Amniotic stem cell (primary cell): ENCODE measurements at regions not wholly inside any gene's neighbourhood (a gene's known extent, or its start where the extent isn't known, plus 50 kb on each side); places are given as distances from the start of the nearest gene placed in this dataset.

Experiments used
- DNase-seq: peaks from one replicate; lab custom pipeline; 2025; lab: John Stamatoyannopoulos, UW

DNA sequence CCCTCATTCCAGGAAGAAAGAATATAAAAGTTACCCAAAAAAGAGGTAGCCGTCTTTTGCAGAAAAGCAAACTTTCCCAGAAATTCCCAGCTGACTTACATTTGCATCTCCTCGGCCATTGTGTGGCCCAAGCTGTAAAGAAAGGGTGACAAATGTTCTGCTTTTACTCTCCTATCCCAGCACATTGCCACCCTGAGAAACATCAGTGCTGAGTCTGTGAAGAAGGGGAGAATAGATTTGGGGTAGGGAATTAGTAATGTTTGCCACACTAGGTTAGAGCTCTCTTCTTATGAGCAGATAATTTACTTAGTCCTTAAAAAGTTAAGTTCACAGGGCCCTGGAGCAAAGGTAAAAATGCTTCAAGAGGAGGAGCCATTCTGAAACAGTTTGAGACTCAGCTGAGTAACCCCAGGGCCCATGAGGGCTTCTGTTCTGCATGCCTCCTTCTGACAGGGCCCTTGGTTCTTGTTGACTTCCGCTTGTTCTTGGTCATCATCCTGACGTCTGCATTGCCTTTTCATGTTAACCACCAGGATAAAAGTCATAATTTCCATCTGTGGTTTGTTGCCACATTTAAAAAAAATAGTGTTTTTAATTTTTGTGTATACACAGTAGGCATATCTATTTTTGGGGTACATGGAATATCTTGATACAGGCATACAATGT is 550.7 kb downstream of the RNF144A start:
- DNase-seq, result no peak

DNA sequence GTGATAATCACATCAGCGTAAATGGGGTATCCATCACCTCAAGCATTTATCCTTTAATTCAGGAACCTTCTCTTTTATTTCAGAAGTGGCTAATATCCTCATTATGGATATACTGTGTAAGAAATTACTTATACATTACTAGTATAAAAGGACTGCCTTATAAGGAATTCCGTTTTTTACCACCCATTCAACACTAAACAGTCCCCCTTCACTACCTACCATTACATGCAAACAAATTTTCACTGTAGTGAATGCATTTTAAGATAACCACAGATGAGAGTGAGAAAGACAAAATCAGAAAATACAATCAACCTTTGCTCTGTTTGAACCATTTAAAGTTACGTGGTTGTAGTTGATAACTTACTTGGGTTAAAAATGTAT is 551.2 kb downstream of the RNF144A start:
- DNase-seq, result no peak

DNA sequence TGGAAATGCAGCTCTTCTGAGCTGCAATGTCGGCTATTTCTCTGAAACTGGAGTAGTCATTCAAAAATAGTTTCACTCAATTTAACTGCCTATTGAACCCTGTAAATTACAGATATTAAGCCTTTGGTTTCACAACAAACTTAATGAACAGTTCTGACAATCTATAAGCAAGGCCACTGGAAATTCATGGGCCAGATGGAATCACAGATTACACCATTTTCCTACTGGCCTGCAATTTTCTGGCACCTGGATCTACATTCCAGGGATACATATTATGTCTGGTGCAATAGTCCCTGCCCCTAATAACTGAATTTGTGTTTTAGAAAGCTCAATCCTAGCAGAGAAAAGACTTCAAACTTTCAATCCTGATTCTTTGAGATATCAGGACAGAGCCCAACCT is 551.7 kb downstream of the RNF144A start:
- DNase-seq, result no peak

DNA sequence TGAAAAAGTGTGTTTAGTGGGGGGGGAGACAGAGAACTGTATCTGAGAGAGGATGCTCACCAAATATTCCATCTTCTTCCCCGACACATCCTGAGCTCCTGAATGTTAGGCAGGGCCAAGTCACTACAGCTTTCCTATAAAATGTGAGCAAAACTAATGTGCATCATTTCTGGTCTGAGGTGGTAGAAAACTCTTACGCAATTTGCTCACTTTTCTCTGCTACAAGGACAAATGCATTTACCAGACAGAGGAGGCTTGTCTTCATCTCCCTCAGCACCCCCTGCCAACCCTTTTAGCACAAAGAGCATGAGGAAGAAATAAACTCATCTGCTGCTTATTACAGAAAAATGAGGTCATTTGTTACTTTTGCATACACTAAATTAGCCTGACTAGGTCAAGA is 554.0 kb downstream of the RNF144A start:
- no peak for DNase-seq

DNA sequence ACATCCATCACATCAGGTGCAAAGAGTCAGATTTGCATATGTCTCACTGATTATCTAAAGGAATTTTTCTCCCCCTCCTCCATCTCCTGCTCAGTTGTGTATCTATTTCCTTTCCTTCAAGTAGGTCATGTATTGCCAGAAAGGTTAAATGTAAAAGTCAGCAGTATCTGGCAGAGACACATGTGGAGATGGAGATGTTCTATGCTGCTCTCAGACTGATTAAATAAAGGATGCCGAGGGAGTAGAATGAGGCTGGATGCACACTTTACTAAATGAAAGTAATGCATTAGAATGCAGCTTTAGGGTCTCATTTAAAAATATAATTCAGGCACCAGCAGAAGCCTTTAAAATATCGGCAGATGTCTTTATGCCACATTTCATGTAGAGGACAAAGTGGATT is 555.3 kb downstream of the RNF144A start:
- DNase-seq, result no peak

DNA sequence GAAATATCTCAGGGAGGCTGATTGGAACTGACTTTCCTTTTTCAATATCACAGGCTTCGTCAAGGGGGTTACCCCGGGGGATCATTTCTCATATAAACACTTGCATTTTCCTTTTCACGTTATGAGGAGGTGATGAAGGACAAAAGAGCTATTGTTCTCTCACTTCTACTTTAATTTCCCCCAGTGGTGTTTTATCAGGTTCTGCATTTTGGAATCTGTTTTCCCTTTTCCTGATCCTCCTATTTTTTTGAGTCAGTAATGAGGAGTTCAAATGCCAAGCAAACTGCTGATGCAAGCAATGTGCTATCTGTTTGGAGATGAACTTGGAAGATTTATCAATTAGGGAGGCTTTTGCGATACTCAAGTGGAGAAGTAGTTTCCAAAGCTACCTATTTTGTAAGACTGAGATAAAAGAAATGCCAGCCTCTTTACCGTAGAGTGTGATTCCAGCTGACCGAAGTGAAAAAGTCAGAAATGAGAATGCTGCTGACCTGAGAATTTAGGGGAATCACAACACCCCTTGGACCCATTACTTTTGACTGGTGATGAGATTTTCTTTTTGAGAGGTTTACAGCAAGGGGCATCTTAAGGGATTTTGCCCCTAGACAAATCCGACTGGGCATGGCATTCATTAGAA is 556.0 kb downstream of the RNF144A start:
- no peak for DNase-seq

DNA sequence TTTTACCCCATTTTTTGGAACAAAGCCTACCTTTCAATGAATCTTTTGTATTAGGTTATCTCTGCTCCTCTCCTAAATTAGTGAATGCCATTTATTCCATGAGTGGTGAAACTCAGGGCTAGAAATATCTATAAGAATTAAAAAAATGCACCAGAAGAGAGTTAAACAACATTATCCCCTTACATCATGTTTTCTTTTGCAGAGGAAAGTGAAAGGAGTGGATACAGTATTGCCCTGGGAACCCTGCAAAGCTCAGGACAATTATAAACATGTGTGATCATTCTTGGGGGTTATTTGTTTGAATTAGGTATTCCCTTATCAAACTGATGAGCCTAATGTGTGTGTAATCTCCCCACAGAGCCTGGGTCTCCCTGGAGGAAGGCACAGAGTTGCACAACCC is 559.2 kb downstream of the RNF144A start:
- no peak for DNase-seq

DNA sequence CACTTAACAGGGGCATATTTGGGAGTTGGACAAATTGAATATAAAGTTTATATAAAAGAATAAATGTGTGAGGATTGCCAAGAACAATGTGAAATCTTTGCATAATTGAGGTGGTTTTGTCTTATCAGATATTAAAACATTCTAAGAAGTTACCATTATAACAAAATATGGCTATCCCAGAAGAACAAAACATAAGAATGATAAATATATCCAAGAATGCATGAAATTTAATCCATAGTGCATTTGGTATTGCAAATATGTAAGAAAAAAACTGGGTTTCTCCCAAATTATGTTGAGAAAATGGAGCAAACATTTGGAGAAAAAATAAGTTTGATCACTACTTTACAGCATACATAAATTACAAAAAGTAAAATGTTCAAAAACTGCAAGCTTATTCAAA is 562.4 kb downstream of the RNF144A start:
- no peak for DNase-seq

DNA sequence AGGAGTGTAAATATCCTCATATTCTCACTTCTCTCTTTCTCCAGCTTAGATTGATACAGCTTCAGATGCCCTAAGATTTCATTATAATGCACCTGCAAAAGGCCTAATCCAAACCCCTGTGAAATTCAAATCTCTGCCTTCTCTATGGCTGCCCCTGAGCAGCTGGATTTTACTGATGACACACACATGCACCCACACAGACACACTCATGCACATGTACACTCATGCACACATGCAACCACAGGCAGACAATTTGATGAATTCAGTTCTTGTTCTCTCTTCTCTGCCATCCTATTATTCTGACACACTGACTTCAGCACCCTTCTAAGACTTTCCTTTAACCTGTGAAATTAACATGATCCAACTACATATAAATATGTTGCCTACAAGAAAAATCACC is 563.2 kb downstream of the RNF144A start:
- no peak for DNase-seq

DNA sequence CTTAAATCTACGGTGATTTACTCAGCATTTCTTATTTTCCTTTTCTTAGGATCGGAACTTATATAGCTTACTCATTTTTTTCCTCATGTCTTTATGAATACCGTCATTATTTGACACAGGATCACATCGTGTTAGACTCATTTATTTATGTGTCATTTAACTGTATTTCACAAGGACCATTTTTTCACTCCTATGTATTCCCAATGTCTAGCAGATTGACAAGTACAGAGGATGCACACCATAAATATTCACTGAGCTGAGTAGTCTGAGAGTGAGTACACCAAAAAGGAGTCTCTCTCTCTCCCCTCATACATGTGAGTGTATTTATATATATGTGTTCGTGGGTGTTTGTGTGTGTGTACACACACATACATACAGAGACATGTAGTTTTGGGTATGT is 573.5 kb downstream of the RNF144A start:
- no peak for DNase-seq

DNA sequence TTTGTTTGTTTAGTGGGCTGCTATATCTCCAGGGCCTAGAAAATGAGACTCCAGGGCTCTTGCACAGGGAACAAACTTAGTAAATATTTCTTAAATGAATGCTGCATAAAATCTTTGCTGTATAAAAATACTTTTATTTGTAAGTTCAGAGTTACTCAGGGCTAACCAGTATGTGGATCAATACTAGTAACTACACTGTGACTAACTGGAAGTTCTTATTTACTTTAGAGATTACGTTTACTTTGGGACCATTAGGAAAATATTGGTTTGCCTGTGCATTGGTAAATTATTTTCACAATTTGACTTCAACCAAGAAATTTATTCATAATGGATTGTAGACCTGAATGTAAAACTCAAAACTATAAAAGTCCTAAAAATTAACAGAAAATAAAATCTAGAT is 575.5 kb downstream of the RNF144A start:
- no peak for DNase-seq

DNA sequence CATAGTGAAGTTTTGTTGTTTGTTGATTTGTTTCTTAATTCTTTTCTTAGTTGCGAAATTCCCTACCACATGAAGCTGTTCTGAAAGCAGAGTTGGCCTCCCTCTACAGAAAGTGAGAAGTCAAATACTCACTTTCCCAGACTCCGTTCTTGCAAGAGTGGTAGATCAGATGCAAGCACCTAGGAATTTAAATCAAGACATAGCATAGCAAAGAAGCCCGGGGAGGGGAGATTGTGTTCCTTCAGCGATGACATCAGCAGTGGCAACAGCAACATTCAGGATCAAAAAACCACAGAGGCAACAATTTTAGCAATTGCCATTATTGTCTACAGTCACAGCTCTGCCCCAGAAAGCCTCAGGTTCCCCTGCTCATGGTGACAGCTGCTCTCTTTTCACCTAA is 580.0 kb downstream of the RNF144A start:
- no peak for DNase-seq

DNA sequence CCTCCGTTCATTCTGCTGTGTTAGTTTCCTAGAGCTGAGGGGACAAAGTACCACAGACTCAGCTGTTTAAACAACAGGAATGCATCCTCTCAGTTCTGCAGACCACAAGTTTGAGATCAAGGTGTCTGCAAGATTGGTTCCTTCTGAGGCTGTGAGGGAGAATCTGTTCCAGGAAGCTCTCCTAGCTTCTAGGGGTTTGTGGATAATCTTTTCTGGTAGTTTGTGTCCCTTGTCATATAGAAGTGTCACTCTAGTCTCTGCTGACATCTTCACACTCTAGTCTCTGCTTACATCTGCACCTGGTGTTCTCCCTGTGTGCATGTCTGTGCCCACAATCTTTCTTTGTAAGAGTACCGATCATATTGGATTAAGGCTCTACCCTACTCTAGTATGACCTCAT is 581.8 kb downstream of the RNF144A start:
- no peak for DNase-seq

DNA sequence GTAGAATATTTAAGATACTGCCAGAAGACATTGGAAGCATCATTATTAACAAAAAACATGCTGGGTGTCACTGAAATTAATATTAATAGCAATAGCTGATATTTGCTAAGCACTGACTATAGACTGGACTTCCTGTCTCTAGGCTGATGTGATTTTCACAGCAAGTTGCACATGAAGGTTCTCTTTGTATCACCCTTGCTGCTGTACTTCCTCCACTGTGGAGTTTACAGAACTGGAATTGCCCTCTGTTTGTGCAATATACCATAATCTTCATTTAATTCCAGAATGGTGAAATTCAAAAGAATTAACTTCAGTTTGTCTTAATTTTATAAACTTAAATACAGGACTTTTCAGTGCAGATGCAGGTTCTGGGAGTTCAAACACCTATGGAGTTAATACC is 585.1 kb downstream of the RNF144A start:
- no peak for DNase-seq

DNA sequence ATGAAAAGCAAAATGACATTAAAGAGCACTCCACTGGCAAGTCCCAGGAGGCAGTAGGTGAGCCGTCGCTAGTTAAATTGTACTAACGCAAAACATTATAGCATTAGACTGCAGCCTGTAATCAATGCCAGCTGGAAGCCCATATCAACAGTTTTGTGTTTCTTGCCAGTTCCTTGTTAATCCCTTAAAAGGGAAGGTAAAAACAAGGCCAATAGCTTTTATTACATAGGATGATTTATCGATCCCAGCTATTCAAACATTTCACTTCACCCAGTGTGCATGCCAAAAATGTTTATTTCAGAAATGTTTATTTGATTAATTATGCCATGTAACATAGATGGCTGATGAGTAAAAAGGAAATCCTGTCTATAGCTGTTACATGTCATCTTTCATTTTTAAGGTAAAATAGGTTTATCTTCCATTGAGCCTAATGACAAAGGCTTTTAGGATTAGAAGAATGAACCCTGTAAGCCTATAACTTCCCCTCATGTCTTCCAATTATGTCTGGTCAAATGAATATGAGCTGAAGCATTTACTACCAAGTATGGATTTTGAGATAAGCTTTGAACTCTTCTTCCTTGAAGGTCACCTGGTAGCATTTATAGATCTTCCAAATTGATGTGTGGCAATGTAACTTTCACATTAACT is 591.2 kb downstream of the RNF144A start:
- no peak for DNase-seq

DNA sequence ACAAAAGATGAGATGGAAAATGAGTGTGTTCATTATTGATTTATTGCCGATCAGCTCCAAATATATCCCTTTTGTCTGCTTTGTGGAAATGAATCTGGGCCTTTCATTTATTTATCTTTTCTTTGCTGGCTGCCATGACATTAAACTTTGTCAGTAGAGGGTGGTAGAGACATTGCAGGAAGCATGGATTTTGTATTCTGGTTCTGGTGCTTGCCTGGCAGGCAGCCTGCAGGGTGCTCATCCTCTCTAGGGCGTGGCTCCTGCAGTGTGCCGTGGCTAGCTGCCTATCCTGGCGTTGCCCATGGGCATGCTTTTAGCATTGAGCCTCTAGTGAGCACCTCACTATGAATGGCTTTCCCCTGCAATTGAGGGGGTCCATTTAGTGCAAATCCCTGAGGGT is 593.1 kb downstream of the RNF144A start:
- DNase-seq, result no peak

DNA sequence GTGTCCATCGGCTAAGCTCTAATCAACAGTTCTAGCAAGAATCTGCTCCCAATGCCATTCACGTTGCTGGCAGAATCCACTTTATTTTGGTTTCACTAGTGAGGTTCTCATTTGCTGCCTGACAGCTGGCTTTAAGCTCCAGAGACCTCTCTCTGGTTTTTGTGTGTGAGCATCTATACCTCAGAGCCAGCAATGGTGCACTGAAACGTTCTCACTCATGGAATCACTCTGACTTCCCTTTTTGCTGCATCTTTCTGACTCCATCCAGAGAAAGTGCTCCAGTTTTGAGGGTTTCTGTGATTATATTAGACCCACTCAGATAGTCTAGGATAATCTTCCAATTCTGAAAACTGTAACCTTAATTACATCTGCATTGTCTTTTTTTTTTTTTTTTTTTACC is 596.6 kb downstream of the RNF144A start:
- DNase-seq, result no peak

DNA sequence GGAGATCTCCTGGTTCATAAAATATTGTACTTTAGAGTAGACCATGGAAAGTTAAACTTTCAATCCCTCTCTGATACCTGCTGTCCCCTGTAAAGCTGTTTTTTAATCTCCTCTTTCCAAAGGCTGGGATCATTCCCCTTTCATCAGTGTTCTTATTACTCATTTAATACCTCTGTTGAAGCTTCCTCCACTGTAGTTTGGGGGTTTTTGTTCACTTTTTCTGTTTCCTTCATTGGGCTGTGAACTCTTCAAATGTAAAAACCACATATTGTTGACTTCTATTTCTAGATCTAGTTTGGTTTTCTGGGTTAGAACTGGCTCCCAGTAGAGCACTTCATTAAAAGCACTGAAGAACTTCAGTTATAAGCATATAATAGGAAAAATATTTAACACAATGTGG is 598.1 kb downstream of the RNF144A start:
- no peak for DNase-seq

DNA sequence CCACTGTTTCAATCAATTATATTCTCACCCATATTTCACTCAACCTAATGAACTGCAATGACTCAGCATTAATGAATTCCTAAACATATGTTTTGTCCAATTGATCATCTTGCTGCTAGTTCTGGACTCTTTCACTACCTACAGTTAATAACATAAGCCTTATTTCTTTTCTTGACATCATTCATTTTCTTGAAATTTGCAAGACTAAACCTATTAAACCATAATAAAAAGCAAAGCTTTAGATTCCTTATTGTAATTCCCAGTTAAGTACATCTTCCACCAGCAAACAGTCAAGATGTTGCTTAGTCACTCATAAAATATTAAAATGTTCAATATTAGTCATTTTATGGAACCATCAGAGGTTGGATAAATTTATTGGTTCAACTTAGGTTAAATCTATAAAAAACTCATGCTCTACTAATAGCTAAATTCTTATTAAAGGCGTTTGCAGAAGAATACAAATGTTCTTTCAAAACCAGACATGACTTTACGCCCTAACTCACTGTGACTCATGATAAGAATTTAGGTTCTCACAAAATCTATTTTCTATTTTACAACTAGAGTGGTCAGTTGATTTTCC is 599.4 kb downstream of the RNF144A start:
- no peak for DNase-seq

DNA sequence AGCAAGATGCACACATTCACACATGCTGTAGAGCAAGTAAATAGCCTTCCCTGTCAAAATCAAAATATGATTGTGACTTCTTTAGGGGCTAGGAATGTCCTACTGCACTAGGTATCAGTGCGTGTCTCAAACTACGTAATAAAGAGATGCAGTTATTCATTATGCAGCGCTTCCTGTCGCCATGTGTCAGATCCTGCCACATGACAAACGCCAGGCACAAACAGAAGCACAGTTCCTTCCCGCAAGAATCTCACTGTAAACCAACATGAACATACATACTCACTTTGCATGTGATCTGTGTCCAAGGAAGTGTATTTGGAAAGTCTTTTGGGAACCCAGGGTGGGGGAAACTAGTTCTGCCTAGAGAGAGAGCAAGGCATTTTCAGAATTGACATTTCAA is 599.9 kb downstream of the RNF144A start:
- no peak for DNase-seq

DNA sequence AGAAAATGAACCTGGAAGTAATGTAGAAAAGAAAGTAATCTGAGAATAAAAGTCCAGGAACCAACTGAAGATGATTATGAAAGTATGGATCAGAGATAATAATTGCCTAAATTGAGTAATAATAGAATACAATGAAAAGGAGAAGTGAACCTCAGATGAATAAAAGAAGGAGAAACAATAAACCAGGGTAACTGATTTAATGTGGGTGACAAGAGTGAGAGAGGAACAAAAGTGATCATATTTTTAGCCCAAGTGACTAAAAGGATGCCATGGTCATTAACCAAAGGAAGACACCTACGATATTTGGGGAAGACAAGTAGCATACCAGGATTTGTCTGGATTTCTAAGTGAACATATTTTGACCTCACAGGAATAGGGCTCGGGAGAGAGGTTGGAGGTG is 600.6 kb downstream of the RNF144A start:
- DNase-seq, result no peak

DNA sequence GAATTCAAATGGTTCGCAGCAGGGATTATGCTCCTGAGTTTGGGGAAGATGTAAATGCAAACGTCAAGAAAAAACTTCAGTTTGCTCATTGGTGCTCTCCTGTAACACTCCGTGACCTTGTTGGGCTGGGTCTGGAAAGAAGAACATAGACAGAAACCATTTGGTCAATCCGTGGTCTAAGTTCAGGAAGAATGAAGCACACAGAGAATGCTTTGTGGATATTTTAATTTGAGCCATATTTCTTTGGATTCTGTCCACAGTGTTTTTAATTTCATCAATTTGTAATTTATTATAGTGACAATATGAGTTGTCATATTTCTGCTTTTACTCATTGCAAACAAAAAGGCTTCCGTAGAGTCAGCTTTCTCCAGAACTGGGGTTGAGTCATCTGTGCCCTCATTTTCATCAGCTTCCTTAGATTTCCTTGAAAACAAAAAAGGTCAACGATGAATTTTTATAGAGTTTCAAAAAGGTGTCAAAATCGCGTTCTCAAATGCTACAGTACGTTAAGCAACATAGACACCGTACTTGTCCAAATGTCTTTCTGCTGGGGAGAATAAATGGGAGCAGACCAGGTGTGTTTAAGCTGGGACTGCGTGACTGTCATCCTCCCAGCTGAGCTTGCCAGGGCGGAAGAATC is 606.4 kb downstream of the RNF144A start:
- DNase-seq, result no peak

DNA sequence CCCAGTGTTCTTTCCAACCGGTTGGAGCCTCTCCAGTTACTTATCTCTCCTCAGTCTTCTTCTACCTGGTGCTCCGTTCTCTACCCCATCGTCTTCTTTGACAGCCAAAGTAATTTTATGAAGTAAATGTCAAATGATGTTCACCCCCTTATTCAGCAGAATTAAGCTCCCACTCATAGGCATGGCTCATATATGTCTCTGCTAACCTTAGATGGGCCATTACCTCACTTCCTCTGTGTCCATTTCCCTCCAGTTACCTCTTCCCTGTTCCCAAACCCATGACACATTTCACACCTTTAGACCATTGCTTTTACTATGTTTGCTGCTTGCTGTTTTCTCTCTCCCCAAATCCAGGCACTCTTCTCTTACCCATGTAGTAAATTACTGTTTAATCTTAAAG is 607.0 kb downstream of the RNF144A start:
- DNase-seq, result no peak
